ENCODE measurements at regions not wholly inside any gene's neighbourhood (a gene's known extent, or its start where the extent isn't known, plus 50 kb on each side); places are given as distances from the start of the nearest gene placed in this dataset.

DNA sequence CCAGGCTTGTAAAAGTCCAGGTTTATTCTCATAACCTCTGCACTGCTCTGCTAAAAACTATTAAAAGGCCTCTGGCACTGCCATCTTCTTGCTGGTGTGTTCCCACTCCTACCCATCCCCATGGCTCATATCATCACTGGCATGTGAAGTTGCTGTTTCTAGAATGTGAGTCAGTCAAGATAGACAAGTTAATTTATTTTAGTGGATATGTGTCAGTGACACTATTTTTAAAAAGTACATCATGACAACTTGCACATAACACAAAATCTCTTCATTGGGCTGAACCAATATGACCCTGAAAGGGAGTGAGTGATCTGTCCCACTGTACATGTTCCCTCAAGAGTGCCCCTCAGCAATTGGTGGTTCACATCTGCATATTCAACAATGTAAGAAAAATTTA, 299.7 kb downstream of the NFIB start:
- no peaks in the 10 kb centered on the region for H3K27me3 ChIP-seq (ENCODE audit: control insufficient read depth, insufficient read depth, low read length)
- TF ChIP-seq, protein P1, sequence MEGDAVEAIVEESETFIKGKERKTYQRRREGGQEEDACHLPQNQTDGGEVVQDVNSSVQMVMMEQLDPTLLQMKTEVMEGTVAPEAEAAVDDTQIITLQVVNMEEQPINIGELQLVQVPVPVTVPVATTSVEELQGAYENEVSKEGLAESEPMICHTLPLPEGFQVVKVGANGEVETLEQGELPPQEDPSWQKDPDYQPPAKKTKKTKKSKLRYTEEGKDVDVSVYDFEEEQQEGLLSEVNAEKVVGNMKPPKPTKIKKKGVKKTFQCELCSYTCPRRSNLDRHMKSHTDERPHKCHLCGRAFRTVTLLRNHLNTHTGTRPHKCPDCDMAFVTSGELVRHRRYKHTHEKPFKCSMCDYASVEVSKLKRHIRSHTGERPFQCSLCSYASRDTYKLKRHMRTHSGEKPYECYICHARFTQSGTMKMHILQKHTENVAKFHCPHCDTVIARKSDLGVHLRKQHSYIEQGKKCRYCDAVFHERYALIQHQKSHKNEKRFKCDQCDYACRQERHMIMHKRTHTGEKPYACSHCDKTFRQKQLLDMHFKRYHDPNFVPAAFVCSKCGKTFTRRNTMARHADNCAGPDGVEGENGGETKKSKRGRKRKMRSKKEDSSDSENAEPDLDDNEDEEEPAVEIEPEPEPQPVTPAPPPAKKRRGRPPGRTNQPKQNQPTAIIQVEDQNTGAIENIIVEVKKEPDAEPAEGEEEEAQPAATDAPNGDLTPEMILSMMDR (IDR thresholded peaks at IDR 0.05; ENCODE audit: borderline replicate concordance, extremely low read depth, insufficient read depth), result no peak
- H3K4me3 ChIP-seq (ENCODE audit: low read length in 3 of 3), result no peak overlapping the region
- no peak overlapping the region for H3K9ac ChIP-seq (ENCODE audit: low read length in 3 of 3)
- H3K9me3 ChIP-seq (ENCODE audit: control insufficient read depth in 2 of 3, insufficient read depth in 1 of 3, low read length in 3 of 3), result no peaks in the 10 kb centered on the region
- DNase-seq (no peak), FAIRE-seq (no peak)
- H3K27ac ChIP-seq (ENCODE audit: low read depth in 2 of 2, low read length in 2 of 2), result no peak overlapping the region
- no peaks in the 10 kb centered on the region for H3K36me3 ChIP-seq (ENCODE audit: control insufficient read depth in 2 of 3, insufficient read depth in 3 of 3, low read length in 3 of 3)
- no peaks in the 10 kb centered on the region for H3K4me1 ChIP-seq (ENCODE audit: control insufficient read depth in 2 of 3, insufficient read depth in 2 of 3, low read depth in 1 of 3, low read length in 3 of 3)
- intact Hi-C loops (cut with DNase I), result no loop called here

- Histone ChIP-seq H3K9ac (ENCODE audit: low read length in 3 of 3) (no peak overlapping the region), H3K4me1 (ENCODE audit: control insufficient read depth in 2 of 3, insufficient read depth in 2 of 3, low read depth in 1 of 3, low read length in 3 of 3) (no peaks in the 10 kb centered on the region), H3K9me3 (ENCODE audit: control insufficient read depth in 2 of 3, insufficient read depth in 1 of 3, low read length in 3 of 3) (no peaks in the 10 kb centered on the region), H3K4me3 (ENCODE audit: low read length in 3 of 3) (no peak overlapping the region), H3K36me3 (ENCODE audit: control insufficient read depth in 2 of 3, insufficient read depth in 3 of 3, low read length in 3 of 3) (no peaks in the 10 kb centered on the region), H3K27ac (ENCODE audit: low read depth in 2 of 2, low read length in 2 of 2) (no peak overlapping the region), H3K27me3 (ENCODE audit: control insufficient read depth, insufficient read depth, low read length) (no peaks in the 10 kb centered on the region)
- TF ChIP-seq, protein P1 (IDR thresholded peaks at IDR 0.05; ENCODE audit: borderline replicate concordance, extremely low read depth, insufficient read depth), result no peak
- DNase-seq (no peak), FAIRE-seq (no peak)
- intact Hi-C loops (cut with DNase I), result no loop called here
Measured at GRCh38 chr9:14011799-14012560, 302.0 kb downstream of the NFIB start.

GRCh38 chr9:14007190-14007769, 306.7 kb downstream of the NFIB start:
- Histone ChIP-seq H3K4me3 (ENCODE audit: low read length in 3 of 3) (no peak overlapping the region), H3K27me3 (ENCODE audit: control insufficient read depth, insufficient read depth, low read length) (no peaks in the 10 kb centered on the region), H3K9me3 (ENCODE audit: control insufficient read depth in 2 of 3, insufficient read depth in 1 of 3, low read length in 3 of 3) (no peaks in the 10 kb centered on the region), H3K9ac (ENCODE audit: low read length in 3 of 3) (no peak overlapping the region), H3K4me1 (ENCODE audit: control insufficient read depth in 2 of 3, insufficient read depth in 2 of 3, low read depth in 1 of 3, low read length in 3 of 3) (no peaks in the 10 kb centered on the region), H3K36me3 (ENCODE audit: control insufficient read depth in 2 of 3, insufficient read depth in 3 of 3, low read length in 3 of 3) (no peaks in the 10 kb centered on the region), H3K27ac (ENCODE audit: low read depth in 2 of 2, low read length in 2 of 2) (no peak overlapping the region)
- TF ChIP-seq, protein P1 (IDR thresholded peaks at IDR 0.05; ENCODE audit: borderline replicate concordance, extremely low read depth, insufficient read depth), result no peak
- intact Hi-C loops (cut with DNase I), result no loop called here
- FAIRE-seq, result no peak
- peak in 1 of 5 donors; percentile 62 for DNase-seq

Measured in kidney (tissue), 13 donors.